Neural progenitor cell (in vitro differentiated cells): ENCODE measurements at regions not wholly inside any gene's neighbourhood (a gene's known extent, or its start where the extent isn't known, plus 50 kb on each side); places are given as distances from the start of the nearest gene placed in this dataset.
"Not testable (repeated sequence)": the region's sequence is repeated elsewhere in the genome, so short reads cannot be mapped to it uniquely, and the experiment has no call there.

ENCODE experiments used
- DNase-seq: peaks from one replicate; pipeline ENCODE4 v3.0.0-alpha.2; 2016; ENCODE audit warnings: low spot score
- H2AFZ ChIP-seq: fragments of 200-600 bp; sonication (generic); replicated peaks from 2 replicates; pipeline ENCODE4 v1.6.1; 2016; ENCODE audit warnings: antibody characterized with exemption
- H3F3A ChIP-seq: fragments of 200-600 bp; sonication (generic); 2 replicates; pipeline ENCODE4 v1.6.1; 2016; ENCODE audit warnings: antibody characterized with exemption, low read depth
- H3K27ac ChIP-seq: fragments of 200-600 bp; sonication (generic); 2 replicates; pipeline ENCODE4 v1.5.1; 2016; ENCODE audit warnings: mild to moderate bottlenecking
- H3K27me3 ChIP-seq: fragments of 200-600 bp; sonication (generic); 2 replicates; pipeline ENCODE4 v1.6.1; 2016; ENCODE audit warnings: mild to moderate bottlenecking, moderate library complexity
- H3K36me3 ChIP-seq: fragments of 200-600 bp; sonication (generic); 2 replicates; pipeline ENCODE4 v1.5.1; 2016
- H3K4me1 ChIP-seq: fragments of 200-600 bp; sonication (generic); 2 replicates; pipeline ENCODE4 v1.6.1; 2016; ENCODE audit warnings: mixed run types
- H3K4me2 ChIP-seq: fragments of 200-600 bp; sonication (generic); 2 replicates; pipeline ENCODE4 v1.6.1; 2016
- H3K4me3 ChIP-seq: fragments of 200-600 bp; sonication (generic); 2 replicates; pipeline ENCODE4 v1.5.1; 2016
- H3K79me2 ChIP-seq: fragments of 200-600 bp; sonication (generic); 2 replicates; pipeline ENCODE4 v1.6.1; 2016; ENCODE audit warnings: low read depth
- H3K9ac ChIP-seq: fragments of 200-600 bp; sonication (generic); 2 replicates; pipeline ENCODE4 v1.6.1; 2016
- H3K9me3 ChIP-seq: fragments of 200-600 bp; sonication (generic); 2 replicates; pipeline ENCODE4 v1.5.1; 2016; ENCODE audit warnings: low read depth
- H4K20me1 ChIP-seq: fragments of 200-600 bp; sonication (generic); 2 replicates; pipeline ENCODE4 v1.6.1; 2016; ENCODE audit warnings: low read depth
- H3K27ac Mint-ChIP-seq: 3 replicates; pipeline ENCODE4 v1.8.0; 2021; ENCODE audit warnings: mixed read lengths
- H3K27me3 Mint-ChIP-seq: 2 replicates; pipeline ENCODE4 v1.8.0; 2022; ENCODE audit warnings: low read depth, mild to moderate bottlenecking, inconsistent platforms, moderate library complexity, mixed read lengths; ENCODE audit not compliant: insufficient read depth
- H3K36me3 Mint-ChIP-seq: 3 replicates; pipeline ENCODE4 v1.8.0; 2021; ENCODE audit warnings: mixed read lengths
- H3K4me1 Mint-ChIP-seq: 3 replicates; pipeline ENCODE4 v1.8.0; 2021; ENCODE audit warnings: mixed read lengths
- H3K4me3 Mint-ChIP-seq: 3 replicates; pipeline ENCODE4 v1.8.0; 2021; ENCODE audit warnings: mild to moderate bottlenecking, moderate library complexity, mixed read lengths
- H3K9me3 Mint-ChIP-seq: 3 replicates; pipeline ENCODE4 v1.8.0; 2020; ENCODE audit warnings: mixed read lengths
- CTCF ChIP-seq: fragments of 200-600 bp; sonication (generic); IDR thresholded peaks from 2 replicates; pipeline ENCODE4 v1.5.1; 2017; ENCODE audit warnings: antibody characterized with exemption, mild to moderate bottlenecking
- EZH2 ChIP-seq: fragments of 200-600 bp; sonication (generic); IDR thresholded peaks from 2 replicates; pipeline ENCODE4 v1.6.1; 2017; ENCODE audit warnings: antibody characterized with exemption, mild to moderate bottlenecking, moderate library complexity
- EZH2phosphoT487 ChIP-seq: fragments of 200-600 bp; sonication (generic); IDR thresholded peaks from 2 replicates; pipeline ENCODE4 v1.6.1; 2017; ENCODE audit warnings: antibody characterized with exemption

- Histone ChIP-seq H3K36me3 (no peaks in the 10 kb centered on the region), H3F3A (no peaks in the 10 kb centered on the region), H3K4me3 (no peak overlapping the region), H3K4me2 (no peak overlapping the region), H3K4me1 (no peaks in the 10 kb centered on the region), H4K20me1 (no peaks in the 10 kb centered on the region), H2AFZ (no peak overlapping the region), H3K9me3 (no peaks in the 10 kb centered on the region), H3K27ac (no peak overlapping the region), H3K27me3 (no peaks in the 10 kb centered on the region), H3K79me2 (no peaks in the 10 kb centered on the region), H3K9ac (no peak overlapping the region)
- Mint-ChIP-seq H3K4me1 (peaks cover 14% of the 10 kb centered on the region), H3K36me3 (peaks cover 1% of the 10 kb centered on the region), H3K27me3 (peaks cover 3% of the 10 kb centered on the region), H3K9me3 (peaks cover under 1% of the 10 kb centered on the region), H3K27ac (no peak overlapping the region), H3K4me3 (no peak overlapping the region)
- TF ChIP-seq EZH2phosphoT487, result no peak
- no peak for DNase-seq
These were observed 394.8 kb upstream of the TENM3 start for GRCh38 chr4:181848357-181848756.

GRCh38 chr4:181849472-181849871, 393.7 kb upstream of the TENM3 start:
- no peaks in the 10 kb centered on the region for H4K20me1 ChIP-seq
- H3K4me1 ChIP-seq, result no peaks in the 10 kb centered on the region
- no peaks in the 10 kb centered on the region for H3K36me3 Mint-ChIP-seq
- H3K4me1 Mint-ChIP-seq, result peaks cover 14% of the 10 kb centered on the region
- no peaks in the 10 kb centered on the region for H3K9me3 Mint-ChIP-seq
- DNase-seq, result no peak
- H3K27me3 ChIP-seq, result no peaks in the 10 kb centered on the region
- H3K9me3 ChIP-seq, result no peaks in the 10 kb centered on the region
- TF ChIP-seq EZH2phosphoT487 (no peak), CTCF (no peak)
- H3K4me3 ChIP-seq, result no peak overlapping the region
- no peak overlapping the region for H3K27ac Mint-ChIP-seq
- H3K27me3 Mint-ChIP-seq, result peaks cover 3% of the 10 kb centered on the region
- no peak overlapping the region for H2AFZ ChIP-seq
- H3K4me3 Mint-ChIP-seq, result no peak overlapping the region
- no peaks in the 10 kb centered on the region for H3K36me3 ChIP-seq
- H3K27ac ChIP-seq, result no peak overlapping the region
- no peaks in the 10 kb centered on the region for H3K79me2 ChIP-seq
- H3K4me2 ChIP-seq, result no peak overlapping the region
- H3F3A ChIP-seq, result no peaks in the 10 kb centered on the region
- H3K9ac ChIP-seq, result no peak overlapping the region

- Histone ChIP-seq H3K27ac (no peak overlapping the region), H3K36me3 (no peaks in the 10 kb centered on the region), H3F3A (no peaks in the 10 kb centered on the region), H3K4me1 (no peaks in the 10 kb centered on the region), H3K4me3 (no peak overlapping the region), H2AFZ (no peak overlapping the region), H4K20me1 (no peaks in the 10 kb centered on the region), H3K9ac (no peak overlapping the region), H3K4me2 (no peak overlapping the region), H3K9me3 (no peaks in the 10 kb centered on the region), H3K79me2 (no peaks in the 10 kb centered on the region), H3K27me3 (no peaks in the 10 kb centered on the region)
- Mint-ChIP-seq H3K27me3 (peaks cover 5% of the 10 kb centered on the region), H3K27ac (no peak overlapping the region), H3K36me3 (no peaks in the 10 kb centered on the region), H3K4me1 (peaks cover 13% of the 10 kb centered on the region), H3K9me3 (no peaks in the 10 kb centered on the region), H3K4me3 (no peak overlapping the region)
- no peak for DNase-seq
- TF ChIP-seq CTCF, result no peak
- no peak for TF ChIP-seq EZH2phosphoT487
- TF ChIP-seq EZH2, result no peak
These were observed 389.2 kb upstream of the TENM3 start for GRCh38 chr4:181853881-181854511.

- Histone ChIP-seq H3K4me1 (no peaks in the 10 kb centered on the region), H3K27me3 (no peaks in the 10 kb centered on the region), H3F3A (no peaks in the 10 kb centered on the region), H3K4me3 (no peak overlapping the region), H3K9ac (no peak overlapping the region), H3K79me2 (no peaks in the 10 kb centered on the region), H3K27ac (no peak overlapping the region), H2AFZ (no peak overlapping the region), H4K20me1 (no peaks in the 10 kb centered on the region), H3K9me3 (no peaks in the 10 kb centered on the region), H3K36me3 (no peaks in the 10 kb centered on the region), H3K4me2 (no peak overlapping the region)
- Mint-ChIP-seq H3K27me3 (peaks cover 5% of the 10 kb centered on the region), H3K4me1 (peaks cover 7% of the 10 kb centered on the region), H3K9me3 (no peaks in the 10 kb centered on the region), H3K4me3 (no peak overlapping the region), H3K27ac (no peak overlapping the region), H3K36me3 (no peaks in the 10 kb centered on the region)
- no peak for TF ChIP-seq EZH2phosphoT487
- TF ChIP-seq EZH2, result no peak
- no peak for TF ChIP-seq CTCF
- DNase-seq, result no peak
These were observed 387.9 kb upstream of the TENM3 start for GRCh38 chr4:181855307-181855706.

- not testable (repeated sequence) for H3K4me3 Mint-ChIP-seq, H3K27ac Mint-ChIP-seq, H3K9me3 ChIP-seq, H3K4me3 ChIP-seq, H3K27me3 Mint-ChIP-seq, H3K36me3 Mint-ChIP-seq, H3K4me1 Mint-ChIP-seq, H3K9ac ChIP-seq, H3K79me2 ChIP-seq, H2AFZ ChIP-seq, H3K4me2 ChIP-seq, H3K36me3 ChIP-seq, DNase-seq, H3K9me3 Mint-ChIP-seq, H3K27ac ChIP-seq, H3F3A ChIP-seq, H3K27me3 ChIP-seq, H4K20me1 ChIP-seq, H3K4me1 ChIP-seq
These were observed 385.7 kb upstream of the TENM3 start for GRCh38 chr4:181857471-181857870.
